HL-60 (cell line): ENCODE measurements at regions not wholly inside any gene's neighbourhood (a gene's known extent, or its start where the extent isn't known, plus 50 kb on each side); places are given as distances from the start of the nearest gene placed in this dataset.

Source experiments
- DNase-seq, 2 experiments: peaks; one replicate each; pipeline ENCODE4 v3.0.0-alpha.2; 2010 to 2020; ENCODE audit warnings: low read depth in 1 of 2, low spot score in 1 of 2
- H3K27ac ChIP-seq: fragments of 250-450 bp; sonication (Bioruptor Pico); replicated peaks from 2 replicates; pipeline ENCODE4 v1.5.1; 2020; ENCODE audit warnings: mild to moderate bottlenecking, moderate library complexity
- H3K27me3 ChIP-seq: fragments of 250-450 bp; sonication (Bioruptor Pico); 2 replicates; pipeline ENCODE4 v1.5.1; 2021; ENCODE audit warnings: mild to moderate bottlenecking, moderate library complexity; ENCODE audit not compliant: insufficient read depth, poor library complexity, severe bottlenecking
- H3K4me3 ChIP-seq: replicated peaks from 2 replicates; pipeline ENCODE4 v1.5.1; 2011; ENCODE audit warnings: mild to moderate bottlenecking, control low read depth, low read length; ENCODE audit not compliant: insufficient read depth
- GABPA ChIP-seq: IDR thresholded peaks from 2 replicates; pipeline ENCODE4 v1.6.1; 2012; ENCODE audit warnings: low read depth
- POLR2AphosphoS5 ChIP-seq: IDR thresholded peaks from 2 replicates; pipeline ENCODE4 v1.6.1; 2012; ENCODE audit warnings: low read depth
- SPI1 ChIP-seq: IDR thresholded peaks from 2 replicates; pipeline ENCODE4 v1.6.1; 2012; ENCODE audit warnings: low read depth, mild to moderate bottlenecking, borderline replicate concordance
- TF ChIP-seq, protein P1 (sequence below): IDR thresholded peaks from one replicate; pipeline ENCODE4 v1.5.1; 2011; ENCODE audit warnings: low read length, control low read depth, inconsistent platforms; ENCODE audit not compliant: insufficient read depth
- TF ChIP-seq, protein P2 (sequence below): IDR thresholded peaks from 2 replicates; pipeline ENCODE4 v1.6.1; 2012; ENCODE audit warnings: low read depth; ENCODE audit not compliant: insufficient replicate concordance

DNA sequence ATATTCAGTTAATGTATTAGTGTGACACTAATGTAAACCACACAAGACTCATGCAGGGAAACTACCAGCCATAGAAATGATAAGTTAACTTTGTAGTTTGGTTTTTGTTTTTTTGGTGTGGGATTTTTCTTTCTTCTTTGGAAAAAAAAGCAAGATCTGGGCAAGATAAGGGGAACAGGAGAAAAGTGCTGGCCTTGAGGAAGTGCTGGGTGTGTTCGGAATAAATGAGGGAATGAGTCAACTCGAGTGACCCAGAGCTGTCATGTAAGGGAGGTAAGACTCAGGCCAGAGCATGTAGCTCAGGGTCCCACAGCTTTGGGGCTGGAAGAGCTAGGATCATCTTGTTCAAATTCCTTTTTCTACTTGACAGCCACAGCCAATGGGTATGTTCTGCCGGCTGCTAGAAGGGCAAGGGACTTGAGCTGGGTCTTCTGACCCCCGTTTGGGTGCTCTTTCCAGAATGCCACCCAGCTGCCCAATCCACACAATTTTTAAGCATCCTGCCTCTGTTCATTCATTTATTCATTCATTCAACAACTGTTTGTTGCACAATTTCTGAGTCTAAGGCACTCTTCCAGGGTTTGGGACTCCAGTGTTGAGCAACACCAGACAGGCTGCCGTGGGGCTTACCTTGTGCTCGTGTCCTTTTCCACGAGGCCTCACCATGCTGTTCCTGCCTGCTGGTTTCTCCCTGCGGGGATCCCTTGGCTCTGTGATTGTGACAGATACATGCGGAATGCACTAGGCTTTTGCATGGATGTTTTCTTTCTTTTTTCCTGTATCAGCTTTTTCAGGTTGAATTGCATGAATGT lies 54.5 kb downstream of the CLDN34 start:
- DNase-seq: no peak
- TF ChIP-seq, protein P1, sequence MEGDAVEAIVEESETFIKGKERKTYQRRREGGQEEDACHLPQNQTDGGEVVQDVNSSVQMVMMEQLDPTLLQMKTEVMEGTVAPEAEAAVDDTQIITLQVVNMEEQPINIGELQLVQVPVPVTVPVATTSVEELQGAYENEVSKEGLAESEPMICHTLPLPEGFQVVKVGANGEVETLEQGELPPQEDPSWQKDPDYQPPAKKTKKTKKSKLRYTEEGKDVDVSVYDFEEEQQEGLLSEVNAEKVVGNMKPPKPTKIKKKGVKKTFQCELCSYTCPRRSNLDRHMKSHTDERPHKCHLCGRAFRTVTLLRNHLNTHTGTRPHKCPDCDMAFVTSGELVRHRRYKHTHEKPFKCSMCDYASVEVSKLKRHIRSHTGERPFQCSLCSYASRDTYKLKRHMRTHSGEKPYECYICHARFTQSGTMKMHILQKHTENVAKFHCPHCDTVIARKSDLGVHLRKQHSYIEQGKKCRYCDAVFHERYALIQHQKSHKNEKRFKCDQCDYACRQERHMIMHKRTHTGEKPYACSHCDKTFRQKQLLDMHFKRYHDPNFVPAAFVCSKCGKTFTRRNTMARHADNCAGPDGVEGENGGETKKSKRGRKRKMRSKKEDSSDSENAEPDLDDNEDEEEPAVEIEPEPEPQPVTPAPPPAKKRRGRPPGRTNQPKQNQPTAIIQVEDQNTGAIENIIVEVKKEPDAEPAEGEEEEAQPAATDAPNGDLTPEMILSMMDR: no peak
- TF ChIP-seq SPI1: no peak
- TF ChIP-seq, protein P2, sequence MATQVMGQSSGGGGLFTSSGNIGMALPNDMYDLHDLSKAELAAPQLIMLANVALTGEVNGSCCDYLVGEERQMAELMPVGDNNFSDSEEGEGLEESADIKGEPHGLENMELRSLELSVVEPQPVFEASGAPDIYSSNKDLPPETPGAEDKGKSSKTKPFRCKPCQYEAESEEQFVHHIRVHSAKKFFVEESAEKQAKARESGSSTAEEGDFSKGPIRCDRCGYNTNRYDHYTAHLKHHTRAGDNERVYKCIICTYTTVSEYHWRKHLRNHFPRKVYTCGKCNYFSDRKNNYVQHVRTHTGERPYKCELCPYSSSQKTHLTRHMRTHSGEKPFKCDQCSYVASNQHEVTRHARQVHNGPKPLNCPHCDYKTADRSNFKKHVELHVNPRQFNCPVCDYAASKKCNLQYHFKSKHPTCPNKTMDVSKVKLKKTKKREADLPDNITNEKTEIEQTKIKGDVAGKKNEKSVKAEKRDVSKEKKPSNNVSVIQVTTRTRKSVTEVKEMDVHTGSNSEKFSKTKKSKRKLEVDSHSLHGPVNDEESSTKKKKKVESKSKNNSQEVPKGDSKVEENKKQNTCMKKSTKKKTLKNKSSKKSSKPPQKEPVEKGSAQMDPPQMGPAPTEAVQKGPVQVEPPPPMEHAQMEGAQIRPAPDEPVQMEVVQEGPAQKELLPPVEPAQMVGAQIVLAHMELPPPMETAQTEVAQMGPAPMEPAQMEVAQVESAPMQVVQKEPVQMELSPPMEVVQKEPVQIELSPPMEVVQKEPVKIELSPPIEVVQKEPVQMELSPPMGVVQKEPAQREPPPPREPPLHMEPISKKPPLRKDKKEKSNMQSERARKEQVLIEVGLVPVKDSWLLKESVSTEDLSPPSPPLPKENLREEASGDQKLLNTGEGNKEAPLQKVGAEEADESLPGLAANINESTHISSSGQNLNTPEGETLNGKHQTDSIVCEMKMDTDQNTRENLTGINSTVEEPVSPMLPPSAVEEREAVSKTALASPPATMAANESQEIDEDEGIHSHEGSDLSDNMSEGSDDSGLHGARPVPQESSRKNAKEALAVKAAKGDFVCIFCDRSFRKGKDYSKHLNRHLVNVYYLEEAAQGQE: no peak
- no peak for TF ChIP-seq POLR2AphosphoS5
- no peak for TF ChIP-seq GABPA
- Histone ChIP-seq H3K4me3 (no peak overlapping the region), H3K27me3 (peaks cover 3% of the 10 kb centered on the region), H3K27ac (no peak overlapping the region)

DNA sequence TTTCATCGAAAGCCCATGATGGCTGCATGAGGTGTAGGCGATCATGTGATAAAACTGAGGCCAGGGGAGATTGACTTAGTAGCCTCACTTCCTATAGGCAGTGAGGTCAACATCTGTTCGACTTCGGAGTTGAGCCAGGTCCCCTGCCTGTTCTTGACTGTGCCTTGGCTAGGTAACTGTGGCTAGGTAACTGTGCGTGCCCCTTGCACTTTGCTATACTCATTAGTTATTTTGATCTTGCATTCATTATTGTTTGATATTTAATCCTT lies 55.0 kb downstream of the CLDN34 start:
- H3K27ac ChIP-seq: no peak overlapping the region
- no peak for TF ChIP-seq SPI1
- TF ChIP-seq POLR2AphosphoS5: no peak
- no peak for TF ChIP-seq GABPA
- TF ChIP-seq, protein P1: no peak
- no peak for DNase-seq

DNA sequence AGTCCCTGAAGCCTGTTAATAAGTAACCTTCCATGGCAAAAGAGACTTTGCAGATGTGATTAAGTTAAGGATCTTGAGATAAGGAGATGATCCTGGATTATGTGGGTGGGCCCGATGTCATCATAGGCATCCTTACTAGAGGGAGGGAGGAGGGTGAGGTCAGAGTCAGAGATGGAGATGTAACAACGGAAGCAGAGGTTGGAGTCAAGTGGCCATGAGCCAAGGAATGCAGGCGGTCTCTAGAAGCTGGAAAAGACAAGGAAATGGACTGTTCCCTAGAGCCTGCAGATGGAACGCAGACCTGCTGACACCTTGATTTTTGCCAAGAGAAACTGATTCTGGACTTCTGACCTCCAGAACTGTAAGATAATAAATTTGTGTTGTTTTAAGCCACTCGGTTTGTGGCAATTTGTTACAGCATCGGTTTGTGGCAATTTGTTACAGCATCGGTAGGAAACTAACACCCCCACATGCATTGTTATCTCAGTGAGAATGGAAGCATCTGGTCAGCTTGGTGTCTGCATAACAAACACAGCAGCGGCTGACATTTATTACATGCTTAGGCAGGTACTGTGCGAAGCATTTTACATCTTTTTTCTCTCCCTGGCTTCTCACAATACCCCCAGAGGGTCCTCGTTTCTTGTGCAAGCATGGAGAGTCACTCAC lies 55.6 kb downstream of the CLDN34 start:
- peaks cover 3% of the 10 kb centered on the region for H3K27me3 ChIP-seq
- TF ChIP-seq, protein P2: no peak
- TF ChIP-seq POLR2AphosphoS5 (no peak), GABPA (no peak), SPI1 (no peak)
- TF ChIP-seq, protein P1: no peak
- H3K4me3 ChIP-seq: no peak overlapping the region
- H3K27ac ChIP-seq: no peak overlapping the region
- DNase-seq: no peak

More for the DNA sequence above, 55.0 kb downstream of the CLDN34 start:
- H3K4me3 ChIP-seq: no peak overlapping the region
- peaks cover 3% of the 10 kb centered on the region for H3K27me3 ChIP-seq
